Left lung (tissue), 4 donors: ENCODE measurements at regions not wholly inside any gene's neighbourhood (a gene's known extent, or its start where the extent isn't known, plus 50 kb on each side); places are given as distances from the start of the nearest gene placed in this dataset.

Experiments used
- ATAC-seq: fragments of 200-7000 bp; cut with Tn5 transposase; one replicate; pipeline ENCODE4 v1.9.1; 2020; ENCODE audit warnings: moderate library complexity
- DNase-seq, 4 donors: peaks; one replicate each; pipeline ENCODE4 v3.0.0-alpha.2; 2013 to 2020
- H3K27ac ChIP-seq, 2 donors: fragments of 200-600 bp; sonication (generic) in 1 of 2; one replicate each; pipeline versions ENCODE4 v1.5.0 to v1.8.0; 2020 to 2021
- H3K27me3 ChIP-seq, 2 donors: fragments of 200-600 bp; sonication (generic) in 1 of 2; one replicate each; pipeline versions ENCODE4 v1.5.0 to v1.8.0; 2020 to 2021
- H3K36me3 ChIP-seq, 2 donors: fragments of 200-600 bp; sonication (generic) in 1 of 2; one replicate each; pipeline versions ENCODE4 v1.5.0 to v1.8.0; 2020 to 2021
- H3K4me1 ChIP-seq, 2 donors: fragments of 200-600 bp; one replicate each; pipeline ENCODE4 v1.8.0; 2021
- H3K4me3 ChIP-seq, 2 donors: fragments of 200-600 bp; sonication (generic) in 1 of 2; one replicate each; pipeline versions ENCODE4 v1.5.0 to v1.8.0; 2020 to 2021; ENCODE audit warnings: mild to moderate bottlenecking in 1 of 2
- H3K9me3 ChIP-seq, 2 donors: fragments of 200-600 bp; sonication (generic) in 1 of 2; one replicate each; pipeline versions ENCODE4 v1.5.0 to v1.8.0; 2020 to 2021
- intact Hi-C, 2 donors: fragments of 100-400 bp; cut with DNase I; formaldehyde crosslinking; loops; one replicate each; pipeline versions ENCODE4 v1.11.2 to v1.14.2; 2022
- TF ChIP-seq, protein P1 (sequence below), 2 donors: fragments of 200-600 bp; sonication (generic) in 1 of 2; IDR thresholded peaks; one replicate each; pipeline versions ENCODE4 v1.5.0 to v1.8.0; 2021; ENCODE audit warnings: antibody characterized with exemption in 2 of 2
- donor health status: DM: no; HTN: yes; CAD: no.
- donor health status: DM: no; HTN: no; CAD: no.

GRCh38 chr4:19285146-19285545, 966.6 kb upstream of the SLIT2 start:
- intact Hi-C loops: no loop called here
- Histone ChIP-seq H3K27ac (no peak overlapping the region), H3K4me1 (no peaks in the 10 kb centered on the region), H3K36me3 (no peaks in the 10 kb centered on the region), H3K27me3 (no peaks in the 10 kb centered on the region), H3K4me3 (no peak overlapping the region), H3K9me3 (peaks cover 0 to 17% of the 10 kb centered on the region in 2 donors)
- DNase-seq (no peak), ATAC-seq (no peak)
- TF ChIP-seq, protein P1, sequence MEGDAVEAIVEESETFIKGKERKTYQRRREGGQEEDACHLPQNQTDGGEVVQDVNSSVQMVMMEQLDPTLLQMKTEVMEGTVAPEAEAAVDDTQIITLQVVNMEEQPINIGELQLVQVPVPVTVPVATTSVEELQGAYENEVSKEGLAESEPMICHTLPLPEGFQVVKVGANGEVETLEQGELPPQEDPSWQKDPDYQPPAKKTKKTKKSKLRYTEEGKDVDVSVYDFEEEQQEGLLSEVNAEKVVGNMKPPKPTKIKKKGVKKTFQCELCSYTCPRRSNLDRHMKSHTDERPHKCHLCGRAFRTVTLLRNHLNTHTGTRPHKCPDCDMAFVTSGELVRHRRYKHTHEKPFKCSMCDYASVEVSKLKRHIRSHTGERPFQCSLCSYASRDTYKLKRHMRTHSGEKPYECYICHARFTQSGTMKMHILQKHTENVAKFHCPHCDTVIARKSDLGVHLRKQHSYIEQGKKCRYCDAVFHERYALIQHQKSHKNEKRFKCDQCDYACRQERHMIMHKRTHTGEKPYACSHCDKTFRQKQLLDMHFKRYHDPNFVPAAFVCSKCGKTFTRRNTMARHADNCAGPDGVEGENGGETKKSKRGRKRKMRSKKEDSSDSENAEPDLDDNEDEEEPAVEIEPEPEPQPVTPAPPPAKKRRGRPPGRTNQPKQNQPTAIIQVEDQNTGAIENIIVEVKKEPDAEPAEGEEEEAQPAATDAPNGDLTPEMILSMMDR (IDR thresholded peaks at IDR 0.05): no peak

DNA sequence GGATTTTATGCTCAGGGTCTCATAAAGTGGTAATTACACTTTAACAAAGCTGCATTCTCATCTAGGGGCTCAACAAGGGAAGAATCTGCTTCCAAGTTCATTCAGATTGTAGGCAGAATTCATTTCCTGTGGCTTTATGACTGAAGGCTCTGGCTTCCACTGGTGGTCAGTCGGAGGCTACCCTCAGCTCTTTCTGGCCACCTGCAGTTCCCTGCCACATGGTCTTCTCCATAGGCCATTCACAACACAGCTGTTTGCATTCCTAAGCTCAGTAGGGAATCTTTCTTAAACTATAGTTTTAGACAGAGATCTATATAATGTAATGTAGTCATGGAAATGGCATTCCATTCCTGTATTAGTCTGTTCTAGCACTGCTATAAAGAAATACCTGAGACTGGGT, 973.0 kb upstream of the SLIT2 start:
- DNase-seq: no peak

GRCh38 chr4:19266566-19266965, 985.1 kb upstream of the SLIT2 start:
- H3K4me1 ChIP-seq: no peaks in the 10 kb centered on the region
- no peaks in the 10 kb centered on the region for H3K27me3 ChIP-seq
- DNase-seq (no peak), ATAC-seq (no peak)
- no peaks in the 10 kb centered on the region for H3K9me3 ChIP-seq
- H3K36me3 ChIP-seq: no peaks in the 10 kb centered on the region
- intact Hi-C loops: no loop called here
- H3K4me3 ChIP-seq: no peak overlapping the region
- TF ChIP-seq, protein P1 (IDR thresholded peaks at IDR 0.05): no peak
- H3K27ac ChIP-seq: no peak overlapping the region

More for the DNA sequence above, 973.0 kb upstream of the SLIT2 start:
- H3K27me3 ChIP-seq: no peaks in the 10 kb centered on the region
- ATAC-seq: no peak
- intact Hi-C loops: no loop called here
- peaks cover 0 to 14% of the 10 kb centered on the region in 2 donors for H3K9me3 ChIP-seq
- TF ChIP-seq, protein P1 (IDR thresholded peaks at IDR 0.05): no peak
- H3K4me3 ChIP-seq: no peak overlapping the region
- H3K36me3 ChIP-seq: no peaks in the 10 kb centered on the region
- no peak overlapping the region for H3K27ac ChIP-seq
- H3K4me1 ChIP-seq: no peaks in the 10 kb centered on the region

DNA sequence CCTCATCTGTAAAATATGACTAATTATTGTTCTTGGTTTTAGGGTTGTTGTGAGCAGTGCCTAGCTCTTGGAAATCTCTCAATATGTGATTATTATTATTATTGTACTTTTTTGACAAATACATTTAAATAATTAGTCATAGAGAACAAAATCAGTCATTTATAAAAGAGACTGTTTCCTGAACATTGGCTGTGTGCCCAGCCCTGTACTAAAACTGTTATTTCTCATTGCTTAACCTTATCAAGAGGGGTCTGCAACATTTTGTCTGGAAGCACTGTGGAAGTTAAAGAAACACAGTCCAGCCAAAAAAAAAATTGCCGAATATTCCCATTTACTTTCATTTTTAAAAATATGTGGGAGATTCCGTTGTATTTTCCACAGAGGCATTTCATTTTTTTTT, 989.2 kb upstream of the SLIT2 start:
- H3K4me1 ChIP-seq: no peaks in the 10 kb centered on the region
- TF ChIP-seq, protein P1 (IDR thresholded peaks at IDR 0.05): no peak
- peak in 1 of 4 donors; percentile 19 for DNase-seq
- H3K27ac ChIP-seq: no peak overlapping the region
- intact Hi-C loops: no loop called here
- no peak for ATAC-seq
- no peaks in the 10 kb centered on the region for H3K9me3 ChIP-seq
- no peak overlapping the region for H3K4me3 ChIP-seq
- H3K27me3 ChIP-seq: no peaks in the 10 kb centered on the region
- H3K36me3 ChIP-seq: no peaks in the 10 kb centered on the region

GRCh38 chr4:19260346-19260745, 991.4 kb upstream of the SLIT2 start:
- no peaks in the 10 kb centered on the region for H3K36me3 ChIP-seq
- peak in 2 of 4 donors; percentile 33 to 36 for DNase-seq
- no peak overlapping the region for H3K4me3 ChIP-seq
- TF ChIP-seq, protein P1 (IDR thresholded peaks at IDR 0.05): no peak
- H3K4me1 ChIP-seq: no peaks in the 10 kb centered on the region
- peaks cover 0 to 8% of the 10 kb centered on the region in 2 donors for H3K9me3 ChIP-seq
- H3K27ac ChIP-seq: no peak overlapping the region
- ATAC-seq: no peak
- intact Hi-C loops: no loop called here
- no peaks in the 10 kb centered on the region for H3K27me3 ChIP-seq
